Activated naive CD4-positive, alpha-beta T cell treated with anti-CD3 and anti-CD28 coated beads for 36 hours (primary cell): ENCODE measurements at regions not wholly inside any gene's neighbourhood (a gene's known extent, or its start where the extent isn't known, plus 50 kb on each side); places are given as distances from the start of the nearest gene placed in this dataset.

ENCODE experiments used
- CTCF ChIA-PET: fragments of 350-600 bp; sonication (Branson Sonifier 250); formaldehyde crosslinking; loops from one replicate; lab custom pipeline; 2021; ENCODE audit warnings: antibody characterized with exemption; lab: Charles Lee
- DNase-seq: peaks from one replicate; pipeline ENCODE4 v3.0.0-alpha.2; 2020
- H3K27ac Mint-ChIP-seq: one replicate; pipeline ENCODE4 v1.8.0; 2021; ENCODE audit warnings: mild to moderate bottlenecking, mixed read lengths
- H3K27me3 Mint-ChIP-seq: one replicate; pipeline ENCODE4 v1.8.0; 2021; ENCODE audit warnings: low read depth, mixed read lengths
- H3K36me3 Mint-ChIP-seq: one replicate; pipeline ENCODE4 v1.8.0; 2021; ENCODE audit warnings: low read depth, mixed read lengths
- H3K4me1 Mint-ChIP-seq: one replicate; pipeline ENCODE4 v1.8.0; 2021; ENCODE audit warnings: low read depth, mixed read lengths
- H3K4me3 Mint-ChIP-seq: one replicate; pipeline ENCODE4 v1.8.0; 2021; ENCODE audit warnings: mild to moderate bottlenecking, moderate library complexity, mixed read lengths
- H3K9me3 Mint-ChIP-seq: one replicate; pipeline ENCODE4 v1.8.0; 2021; ENCODE audit warnings: mixed read lengths
- intact Hi-C: fragments of 100-400 bp; cut with micrococcal nuclease; formaldehyde crosslinking; loops from one replicate; pipeline ENCODE4 v1.15.1; 2023

GRCh38 chr2:217035967-217036366, 176.1 kb upstream of the TNP1 start:
- intact Hi-C loops, result no loop called here
- no peaks in the 10 kb centered on the region for H3K27me3 Mint-ChIP-seq
- no peaks in the 10 kb centered on the region for H3K4me1 Mint-ChIP-seq
- CTCF ChIA-PET, result no interaction called here
- H3K9me3 Mint-ChIP-seq, result no peaks in the 10 kb centered on the region
- H3K4me3 Mint-ChIP-seq, result no peak overlapping the region
- no peak overlapping the region for H3K27ac Mint-ChIP-seq
- no peaks in the 10 kb centered on the region for H3K36me3 Mint-ChIP-seq
- DNase-seq, result no peak

- H3K4me1 Mint-ChIP-seq, result no peaks in the 10 kb centered on the region
- no peak overlapping the region for H3K27ac Mint-ChIP-seq
- no peaks in the 10 kb centered on the region for H3K9me3 Mint-ChIP-seq
- no peak overlapping the region for H3K4me3 Mint-ChIP-seq
- H3K27me3 Mint-ChIP-seq, result no peaks in the 10 kb centered on the region
- no peak for DNase-seq
- CTCF ChIA-PET, result no interaction called here
- intact Hi-C loops, result no loop called here
- H3K36me3 Mint-ChIP-seq, result no peaks in the 10 kb centered on the region
These were observed 173.3 kb upstream of the TNP1 start for GRCh38 chr2:217033186-217033585.

- CTCF ChIA-PET, result no interaction called here
- no peaks in the 10 kb centered on the region for H3K4me1 Mint-ChIP-seq
- no peak overlapping the region for H3K4me3 Mint-ChIP-seq
- intact Hi-C loops, result no loop called here
- no peaks in the 10 kb centered on the region for H3K9me3 Mint-ChIP-seq
- no peaks in the 10 kb centered on the region for H3K36me3 Mint-ChIP-seq
- H3K27me3 Mint-ChIP-seq, result no peaks in the 10 kb centered on the region
- H3K27ac Mint-ChIP-seq, result no peak overlapping the region
- DNase-seq, result no peak
These were observed 171.6 kb upstream of the TNP1 start for GRCh38 chr2:217031445-217031844.

DNA sequence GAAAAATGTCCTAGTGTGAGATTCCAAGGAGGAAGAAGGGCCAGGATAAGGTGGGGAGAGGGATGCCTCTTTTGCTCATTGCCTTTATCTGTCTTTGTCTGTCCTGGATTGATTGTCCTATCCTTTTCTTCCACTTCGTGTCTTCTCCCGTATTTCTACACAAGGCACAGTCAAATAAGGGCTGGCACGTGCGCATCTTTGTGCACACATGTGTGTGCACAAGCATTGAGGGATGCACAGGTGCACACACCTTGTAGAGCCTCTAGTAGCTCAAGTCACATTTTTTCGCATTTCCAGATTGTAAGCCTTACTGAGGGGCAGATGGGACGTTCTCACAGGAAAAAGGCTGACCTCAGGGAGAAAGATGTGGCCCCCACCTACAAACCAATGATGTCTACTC, 170.2 kb upstream of the TNP1 start:
- CTCF ChIA-PET, result interaction anchor here (0.6 kb wide), 1 partner anchor 103 kb away, joined by 3 read pairs; no protein-coding TSS in a partner anchor
- H3K4me1 Mint-ChIP-seq, result no peaks in the 10 kb centered on the region
- no peak for DNase-seq
- H3K4me3 Mint-ChIP-seq, result no peak overlapping the region
- intact Hi-C loops, result no loop called here
- H3K36me3 Mint-ChIP-seq, result no peaks in the 10 kb centered on the region
- H3K27ac Mint-ChIP-seq, result no peak overlapping the region
- no peaks in the 10 kb centered on the region for H3K9me3 Mint-ChIP-seq
- no peaks in the 10 kb centered on the region for H3K27me3 Mint-ChIP-seq

GRCh38 chr2:217028128-217028527, 168.3 kb upstream of the TNP1 start:
- CTCF ChIA-PET, result no interaction called here
- H3K4me3 Mint-ChIP-seq, result no peak overlapping the region

GRCh38 chr2:217027414-217027813, 167.6 kb upstream of the TNP1 start:
- CTCF ChIA-PET, result no interaction called here

More at GRCh38 chr2:217028128-217028527, 168.3 kb upstream of the TNP1 start:
- no peak overlapping the region for H3K27ac Mint-ChIP-seq
- intact Hi-C loops, result no loop called here
- no peaks in the 10 kb centered on the region for H3K36me3 Mint-ChIP-seq
- no peaks in the 10 kb centered on the region for H3K9me3 Mint-ChIP-seq
- H3K27me3 Mint-ChIP-seq, result no peaks in the 10 kb centered on the region
- no peak for DNase-seq
- H3K4me1 Mint-ChIP-seq, result no peaks in the 10 kb centered on the region

GRCh38 chr2:217026569-217026968, 166.7 kb upstream of the TNP1 start:
- CTCF ChIA-PET, result no interaction called here
- Mint-ChIP-seq H3K4me3 (no peak overlapping the region), H3K36me3 (no peaks in the 10 kb centered on the region), H3K9me3 (no peaks in the 10 kb centered on the region), H3K4me1 (no peaks in the 10 kb centered on the region), H3K27me3 (no peaks in the 10 kb centered on the region), H3K27ac (no peak overlapping the region)
- intact Hi-C loops, result no loop called here
- no peak for DNase-seq

More at GRCh38 chr2:217027414-217027813, 167.6 kb upstream of the TNP1 start:
- Mint-ChIP-seq H3K27me3 (no peaks in the 10 kb centered on the region), H3K36me3 (no peaks in the 10 kb centered on the region), H3K9me3 (no peaks in the 10 kb centered on the region), H3K4me3 (no peak overlapping the region), H3K4me1 (no peaks in the 10 kb centered on the region), H3K27ac (no peak overlapping the region)
- DNase-seq, result no peak
- intact Hi-C loops, result no loop called here

GRCh38 chr2:217026161-217026560, 166.3 kb upstream of the TNP1 start:
- CTCF ChIA-PET, result no interaction called here
- Mint-ChIP-seq H3K36me3 (no peaks in the 10 kb centered on the region), H3K4me1 (no peaks in the 10 kb centered on the region), H3K4me3 (no peak overlapping the region), H3K9me3 (no peaks in the 10 kb centered on the region), H3K27ac (no peak overlapping the region), H3K27me3 (no peaks in the 10 kb centered on the region)
- intact Hi-C loops, result no loop called here
- no peak for DNase-seq

DNA sequence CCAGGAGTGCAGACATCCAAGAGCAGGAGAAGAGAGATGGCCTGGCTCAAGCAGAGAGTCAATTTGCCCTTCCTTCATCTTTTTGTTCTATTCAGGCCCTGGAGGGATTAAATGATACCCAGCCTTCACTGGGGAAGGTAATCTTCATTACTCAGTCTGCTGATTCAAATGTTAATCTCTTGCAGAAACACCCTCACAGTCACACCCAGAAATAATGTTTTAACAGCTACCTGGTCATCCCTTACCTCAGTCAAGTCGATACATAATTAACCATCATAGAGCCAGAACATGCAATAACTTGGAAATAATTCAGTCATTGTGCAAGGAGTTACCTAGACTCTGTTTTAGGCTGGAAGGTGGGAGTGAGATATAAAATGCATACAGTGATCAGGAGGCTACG, 163.7 kb upstream of the TNP1 start:
- no peak overlapping the region for H3K4me3 Mint-ChIP-seq
- DNase-seq, result no peak
- intact Hi-C loops, result no loop called here
- no peaks in the 10 kb centered on the region for H3K4me1 Mint-ChIP-seq
- no peaks in the 10 kb centered on the region for H3K9me3 Mint-ChIP-seq
- H3K27me3 Mint-ChIP-seq, result no peaks in the 10 kb centered on the region
- no peaks in the 10 kb centered on the region for H3K36me3 Mint-ChIP-seq
- H3K27ac Mint-ChIP-seq, result no peak overlapping the region
- CTCF ChIA-PET, result no interaction called here

- Mint-ChIP-seq H3K4me3 (no peak overlapping the region), H3K36me3 (no peaks in the 10 kb centered on the region), H3K27me3 (peaks cover 25% of the 10 kb centered on the region), H3K27ac (no peak overlapping the region), H3K9me3 (no peaks in the 10 kb centered on the region), H3K4me1 (no peaks in the 10 kb centered on the region)
- intact Hi-C loops, result no loop called here
- DNase-seq, result no peak
- CTCF ChIA-PET, result no interaction called here
These were observed 157.8 kb upstream of the TNP1 start for GRCh38 chr2:217017456-217018252.

GRCh38 chr2:217016796-217017419, 157.0 kb upstream of the TNP1 start:
- Mint-ChIP-seq H3K27me3 (peaks cover 26% of the 10 kb centered on the region), H3K4me1 (no peaks in the 10 kb centered on the region), H3K27ac (no peak overlapping the region), H3K4me3 (no peak overlapping the region), H3K36me3 (no peaks in the 10 kb centered on the region), H3K9me3 (no peaks in the 10 kb centered on the region)
- CTCF ChIA-PET, result no interaction called here
- intact Hi-C loops, result no loop called here
- DNase-seq, result no peak

GRCh38 chr2:217014328-217015105, 154.7 kb upstream of the TNP1 start:
- Mint-ChIP-seq H3K4me1 (no peaks in the 10 kb centered on the region), H3K4me3 (no peak overlapping the region), H3K36me3 (no peaks in the 10 kb centered on the region), H3K9me3 (no peaks in the 10 kb centered on the region), H3K27me3 (peaks cover 35% of the 10 kb centered on the region), H3K27ac (no peak overlapping the region)
- CTCF ChIA-PET, result interaction anchor here (1.1 kb wide), 1 partner anchor 236 kb away, joined by 4 read pairs; no protein-coding TSS in a partner anchor
- intact Hi-C loops, result no loop called here
- no peak for DNase-seq
